ENCODE measurements at regions not wholly inside any gene's neighbourhood (a gene's known extent, or its start where the extent isn't known, plus 50 kb on each side); places are given as distances from the start of the nearest gene placed in this dataset.
A peak's percentile ranks its signal among the peaks of the same experiment; 100 is the strongest.
"Not testable (repeated sequence)": the region's sequence is repeated elsewhere in the genome, so short reads cannot be mapped to it uniquely, and the experiment has no call there.

DNA sequence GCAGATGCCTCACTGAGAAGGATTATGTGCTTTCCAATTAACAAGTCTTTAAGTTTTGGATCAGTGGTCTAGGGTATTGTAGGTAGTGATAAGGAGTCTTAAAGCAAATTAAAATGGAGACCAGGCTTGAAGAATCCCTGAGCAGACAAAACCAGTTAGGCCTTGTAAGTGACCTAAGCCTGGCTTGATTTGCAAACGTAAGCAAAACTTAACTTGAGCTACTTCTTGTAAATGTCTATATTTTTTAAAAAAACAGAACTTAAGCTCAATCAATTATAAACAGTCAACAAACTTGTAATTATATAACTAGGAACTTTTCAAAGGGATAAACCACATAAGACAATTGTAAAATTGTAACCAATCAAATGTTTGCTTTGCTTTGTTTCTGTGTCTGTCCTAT is 72.7 kb upstream of the NALF2 start:
- DNase-seq = no peak

- DNase-seq = no peak
Observed at GRCh38 chrX:69430785-69431184, 73.3 kb upstream of the NALF2 start.

DNA sequence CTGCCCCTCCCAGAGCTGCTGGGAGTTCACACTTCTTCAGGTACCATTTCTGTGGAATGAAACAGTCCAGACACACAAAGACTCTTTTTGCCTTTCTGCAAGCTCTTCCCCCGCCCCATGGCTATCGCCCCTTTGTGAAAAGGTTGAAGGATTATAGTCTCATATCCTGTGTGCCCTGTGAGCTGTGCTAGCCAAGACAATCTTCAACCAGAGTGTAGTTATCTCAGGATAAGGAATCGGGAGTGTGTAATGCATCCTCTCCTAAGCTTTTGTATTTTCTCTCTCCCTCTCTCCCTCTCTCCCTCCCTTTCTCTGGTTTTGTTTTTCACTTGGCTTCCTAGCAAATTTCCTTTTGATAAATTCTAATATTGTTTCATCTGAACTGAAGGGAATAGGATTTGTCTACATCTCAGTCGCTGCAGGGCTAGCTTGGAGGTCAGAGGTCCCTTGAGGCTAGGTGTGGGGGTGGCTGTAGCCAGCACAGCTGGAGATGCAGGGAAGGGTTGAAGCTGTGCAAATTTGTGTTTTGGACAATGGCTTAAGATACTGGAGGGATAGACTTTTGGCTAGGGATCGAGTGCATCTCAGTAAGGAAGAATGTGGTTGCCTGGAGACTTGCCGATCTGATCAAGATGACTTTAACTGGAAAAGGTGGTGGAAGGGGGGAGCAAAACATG is 74.6 kb upstream of the NALF2 start:
- DNase-seq = no peak

GRCh38 chrX:69428216-69428615 is 75.9 kb upstream of the NALF2 start:
- DNase-seq = no peak

GRCh38 chrX:69424910-69425309 is 79.2 kb upstream of the NALF2 start:
- DNase-seq = no peak

GRCh38 chrX:69424161-69424560 is 80.0 kb upstream of the NALF2 start:
- no peak for DNase-seq

- not testable (repeated sequence) for DNase-seq
Observed at GRCh38 chrX:69422208-69422607, 81.9 kb upstream of the NALF2 start.

- DNase-seq = no peak
Observed at GRCh38 chrX:69415698-69416097, 88.4 kb upstream of the NALF2 start.

DNA sequence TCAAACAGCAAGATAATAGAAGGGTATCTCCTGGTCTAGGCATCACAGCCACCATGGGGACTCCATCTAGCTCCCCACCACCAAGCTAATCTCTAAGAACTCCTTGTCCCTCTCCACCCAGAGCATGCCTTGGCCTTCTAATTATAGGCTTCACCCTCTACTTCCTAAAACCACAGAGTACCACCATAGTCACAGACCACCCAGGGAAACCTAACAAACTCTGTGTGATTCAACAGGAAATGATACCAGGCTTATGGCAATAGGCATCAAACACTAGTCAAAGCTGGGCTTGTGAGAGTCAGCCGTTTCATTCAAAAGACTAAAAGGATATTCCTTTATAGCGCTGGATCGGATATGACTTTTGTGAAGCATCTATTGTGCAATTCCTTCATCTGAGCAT is 91.5 kb upstream of the NALF2 start:
- DNase-seq = no peak

- no peak for DNase-seq
Observed at GRCh38 chrX:69398881-69399280, 105.2 kb upstream of the NALF2 start.

- no peak for DNase-seq
Observed at GRCh38 chrX:69396916-69397315, 107.2 kb upstream of the NALF2 start.

- DNase-seq = no peak
Observed at GRCh38 chrX:69395306-69395705, 108.8 kb upstream of the NALF2 start.

GRCh38 chrX:69389101-69389501 is 115.0 kb upstream of the NALF2 start:
- no peak for DNase-seq

DNA sequence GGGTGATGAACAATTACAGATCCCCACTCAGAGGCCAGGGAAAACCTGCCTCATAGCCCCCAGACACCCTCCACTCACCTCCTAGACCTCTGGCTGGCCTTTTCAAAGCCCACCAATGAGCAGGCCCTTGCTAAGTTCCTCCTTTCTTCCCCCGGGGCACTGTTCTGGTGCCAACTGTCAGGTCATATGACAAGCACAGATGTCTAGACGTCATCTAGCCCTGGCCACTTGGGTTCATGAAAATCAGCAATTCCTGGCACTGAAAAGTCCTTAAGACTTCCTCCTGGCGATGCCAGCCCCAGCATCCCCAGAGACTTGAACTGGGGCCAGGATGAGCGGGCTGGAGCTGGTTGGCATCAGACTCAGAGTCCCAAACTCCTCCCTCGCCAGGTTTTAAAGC is 115.6 kb upstream of the NALF2 start:
- no peak for DNase-seq

- DNase-seq = peak; percentile 3
Observed at GRCh38 chrX:69387567-69388487, 116.3 kb upstream of the NALF2 start.

DNA sequence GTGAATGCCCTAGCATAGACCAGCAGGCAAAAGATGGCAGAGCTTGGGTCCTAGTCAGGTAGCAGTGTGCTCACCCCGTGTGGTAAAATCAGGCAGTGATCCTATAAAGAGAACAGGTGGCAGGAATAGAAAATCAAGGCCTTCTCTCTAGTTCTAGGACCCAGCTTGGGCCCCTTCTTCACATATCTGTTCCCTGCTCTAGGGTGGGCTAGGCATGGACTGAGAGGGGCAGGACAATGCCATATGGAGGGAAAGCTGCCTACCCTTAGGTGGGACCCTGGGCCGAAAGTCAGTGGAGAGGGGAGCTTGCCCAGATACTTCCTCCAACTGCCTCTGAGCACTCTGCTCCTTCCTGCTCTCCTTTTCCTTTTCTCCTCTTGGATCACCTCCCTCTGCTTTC is 117.4 kb upstream of the NALF2 start:
- no peak for DNase-seq

DNA sequence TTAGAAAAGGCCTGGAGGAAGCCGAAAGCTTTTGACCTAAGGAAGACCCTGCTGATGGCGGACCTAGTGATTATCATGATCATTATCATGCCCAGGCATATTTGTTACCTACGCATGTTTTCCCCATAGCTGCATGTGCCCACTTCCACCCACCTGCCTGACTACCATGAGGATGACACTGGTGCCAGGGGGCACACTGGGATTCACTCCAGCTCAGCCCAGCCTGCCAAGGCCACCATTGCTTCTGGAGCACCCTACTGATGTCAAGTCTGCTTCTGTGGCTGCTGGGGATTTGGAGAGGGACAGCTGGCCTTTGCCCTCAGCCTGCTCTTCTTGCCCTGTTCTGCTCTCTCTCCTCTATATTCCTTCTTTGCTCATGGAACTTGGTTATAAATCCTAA is 124.7 kb upstream of the NALF2 start:
- no peak for DNase-seq

- DNase-seq = no peak
Observed at GRCh38 chrX:69374569-69374968, 129.6 kb upstream of the NALF2 start.

- no peak for DNase-seq
Observed at GRCh38 chrX:69372435-69372834, 131.7 kb upstream of the NALF2 start.

DNA sequence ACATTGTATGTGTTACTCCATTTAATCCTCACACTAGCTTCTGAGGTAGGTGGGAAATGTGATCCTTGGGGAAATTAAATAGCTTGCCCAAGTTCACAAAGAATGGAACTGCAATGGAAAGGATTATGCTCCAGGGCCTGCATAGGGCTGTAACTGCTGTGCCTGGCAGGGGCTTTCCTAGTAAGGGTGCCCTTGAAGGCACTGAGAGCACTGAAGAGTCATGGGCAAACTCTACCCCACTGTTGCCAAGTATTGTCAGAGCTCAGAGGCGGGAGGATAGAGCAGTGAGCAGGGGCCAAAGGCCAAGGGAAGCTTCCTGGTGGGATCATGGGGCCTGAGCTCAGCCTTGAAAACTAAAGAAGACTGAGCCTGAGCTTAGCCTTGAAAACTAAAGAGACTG is 133.0 kb upstream of the NALF2 start:
- DNase-seq = no peak

- DNase-seq = no peak
Observed at GRCh38 chrX:69369999-69370398, 134.1 kb upstream of the NALF2 start.

GRCh38 chrX:69366183-69366582 is 137.9 kb upstream of the NALF2 start:
- DNase-seq = no peak

- no peak for DNase-seq
Observed at GRCh38 chrX:69365755-69366154, 138.4 kb upstream of the NALF2 start.

- no peak for DNase-seq
Observed at GRCh38 chrX:69365349-69365748, 138.8 kb upstream of the NALF2 start.
